ENCODE measurements at regions not wholly inside any gene's neighbourhood (a gene's known extent, or its start where the extent isn't known, plus 50 kb on each side); places are given as distances from the start of the nearest gene placed in this dataset.

DNA sequence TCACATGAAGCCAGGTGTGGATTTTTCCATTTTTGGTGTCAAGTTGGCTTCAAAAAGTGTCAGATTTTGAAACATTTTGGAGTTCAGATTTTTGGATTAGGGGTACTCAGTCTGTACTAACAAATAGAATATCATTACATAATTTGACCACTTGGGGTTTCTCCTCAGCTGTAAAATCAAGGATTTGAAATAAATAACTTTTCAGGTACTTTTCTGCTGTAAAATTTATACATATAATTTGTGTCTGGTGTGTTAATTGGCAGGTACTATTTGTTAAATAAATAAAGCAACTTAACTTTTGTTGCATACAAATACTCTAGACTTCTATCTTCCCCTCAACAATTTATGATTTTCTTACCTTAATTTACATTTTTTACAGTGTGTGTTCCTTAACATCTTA is 234.1 kb upstream of the PRICKLE1 start:
- Histone ChIP-seq H3K14ac (ENCODE audit: low read length in 2 of 2) (no peak overlapping the region), H2AFZ (ENCODE audit: low read depth, low read length) (no peak overlapping the region)

DNA sequence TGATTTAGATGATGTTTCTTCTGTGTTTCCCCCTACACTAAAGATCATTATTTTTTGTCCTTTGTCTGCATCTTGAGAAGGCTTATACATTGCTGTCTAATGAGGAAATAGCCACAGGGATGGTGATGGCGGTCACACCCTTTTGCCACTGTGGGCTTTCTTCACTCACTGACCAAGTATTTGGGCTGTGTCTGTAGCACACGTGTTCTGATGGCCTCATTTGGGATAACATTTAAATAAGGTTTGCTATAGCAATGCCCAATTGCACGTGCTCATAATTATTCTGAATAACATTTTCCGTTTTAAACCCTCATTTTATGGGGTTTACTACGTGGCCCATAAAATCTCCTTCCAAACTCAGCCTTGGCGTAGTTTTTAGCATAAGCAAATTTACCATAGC is 230.3 kb upstream of the PRICKLE1 start:
- Histone ChIP-seq H3K4me3 (ENCODE audit: insufficient read depth in 1 of 2, low read depth in 1 of 2, low read length in 2 of 2) (no peak overlapping the region), H3K27ac (ENCODE audit: low read length, poor library complexity, severe bottlenecking) (no peak overlapping the region)

More for the DNA sequence above, 234.1 kb upstream of the PRICKLE1 start:
- H4K91ac ChIP-seq (ENCODE audit: low read length) = no peak overlapping the region
- no peak overlapping the region for H3K27ac ChIP-seq (ENCODE audit: low read length, poor library complexity, severe bottlenecking)
- H2BK5ac ChIP-seq (ENCODE audit: low read depth, low read length, poor library complexity, severe bottlenecking) = no peak overlapping the region
- no peak overlapping the region for H2AK5ac ChIP-seq (ENCODE audit: low read length, severe bottlenecking)
- no peak for DNase-seq
- H3K4ac ChIP-seq (ENCODE audit: low read depth in 1 of 2, low read length in 2 of 2) = no peak overlapping the region
- no peaks in the 10 kb centered on the region for H3K4me1 ChIP-seq (ENCODE audit: control insufficient read depth, insufficient read depth, low read depth, low read length)
- H2BK15ac ChIP-seq (ENCODE audit: low read depth, poor library complexity, severe bottlenecking) = no peak overlapping the region
- H3K27me3 ChIP-seq (ENCODE audit: control insufficient read depth in 1 of 2, insufficient read depth in 1 of 2, low read length in 2 of 2) = no peaks in the 10 kb centered on the region
- no peak overlapping the region for H3K4me3 ChIP-seq (ENCODE audit: insufficient read depth in 1 of 2, low read depth in 1 of 2, low read length in 2 of 2)
- no peak overlapping the region for H2BK120ac ChIP-seq (ENCODE audit: low read depth, low read length)
- no peak overlapping the region for H3K23ac ChIP-seq (ENCODE audit: low read length in 2 of 2)
- H3K9me3 ChIP-seq (ENCODE audit: control insufficient read depth, low read length) = peaks cover 3% of the 10 kb centered on the region
- H4K8ac ChIP-seq (ENCODE audit: low read length) = no peak overlapping the region
- H3K4me2 ChIP-seq (ENCODE audit: low read length, poor library complexity, severe bottlenecking) = no peak overlapping the region
- H3K79me1 ChIP-seq (replicated peaks; ENCODE audit: low read length, poor library complexity, severe bottlenecking) = no peaks in the 10 kb centered on the region
- no peaks in the 10 kb centered on the region for H3K36me3 ChIP-seq (ENCODE audit: control insufficient read depth in 1 of 2, insufficient read depth in 2 of 2, low read depth in 1 of 2, low read length in 2 of 2)
- no peak overlapping the region for H3K9ac ChIP-seq (ENCODE audit: low read length)
- no peak overlapping the region for H3K18ac ChIP-seq (ENCODE audit: low read depth in 1 of 2, low read length in 2 of 2)
- no peak overlapping the region for H2BK12ac ChIP-seq (ENCODE audit: low read length in 2 of 2)

DNA sequence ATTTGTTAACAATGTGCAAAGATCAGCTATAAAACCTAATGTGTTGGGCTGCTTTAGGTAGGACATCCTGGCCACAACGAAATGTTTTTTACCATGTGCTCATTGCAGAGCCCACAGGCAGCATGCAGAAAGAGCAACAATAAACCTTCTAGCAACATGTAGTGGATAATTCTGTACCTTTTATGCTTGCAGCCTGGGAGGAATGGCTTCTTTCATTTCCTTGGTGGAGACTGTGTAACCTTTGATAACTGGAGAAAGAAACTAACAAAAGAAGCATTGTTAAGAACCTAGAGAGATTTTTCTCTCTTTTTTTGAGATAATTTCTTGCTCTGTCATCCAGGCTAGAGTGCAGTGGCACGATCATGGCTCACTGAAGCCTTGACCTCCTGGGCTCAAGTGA is 225.5 kb upstream of the PRICKLE1 start:
- Histone ChIP-seq H3K9me3 (ENCODE audit: control insufficient read depth, low read length) (no peaks in the 10 kb centered on the region), H3K18ac (ENCODE audit: low read depth in 1 of 2, low read length in 2 of 2) (no peak overlapping the region), H4K8ac (ENCODE audit: low read length) (no peak overlapping the region), H2BK120ac (ENCODE audit: low read depth, low read length) (no peak overlapping the region), H2BK12ac (ENCODE audit: low read length in 2 of 2) (no peak overlapping the region), H3K23ac (ENCODE audit: low read length in 2 of 2) (no peak overlapping the region), H3K4me1 (ENCODE audit: control insufficient read depth, insufficient read depth, low read depth, low read length) (no peaks in the 10 kb centered on the region), H3K4ac (ENCODE audit: low read depth in 1 of 2, low read length in 2 of 2) (no peak overlapping the region), H2AK5ac (ENCODE audit: low read length, severe bottlenecking) (no peak overlapping the region), H3K36me3 (ENCODE audit: control insufficient read depth in 1 of 2, insufficient read depth in 2 of 2, low read depth in 1 of 2, low read length in 2 of 2) (no peaks in the 10 kb centered on the region), H2AFZ (ENCODE audit: low read depth, low read length) (no peak overlapping the region), H3K9ac (ENCODE audit: low read length) (no peak overlapping the region), H3K79me1 (replicated peaks; ENCODE audit: low read length, poor library complexity, severe bottlenecking) (no peaks in the 10 kb centered on the region), H3K27ac (ENCODE audit: low read length, poor library complexity, severe bottlenecking) (no peak overlapping the region), H3K14ac (ENCODE audit: low read length in 2 of 2) (no peak overlapping the region), H2BK15ac (ENCODE audit: low read depth, poor library complexity, severe bottlenecking) (no peak overlapping the region), H4K91ac (ENCODE audit: low read length) (no peak overlapping the region), H3K27me3 (ENCODE audit: control insufficient read depth in 1 of 2, insufficient read depth in 1 of 2, low read length in 2 of 2) (no peaks in the 10 kb centered on the region), H2BK5ac (ENCODE audit: low read depth, low read length, poor library complexity, severe bottlenecking) (no peak overlapping the region), H3K4me2 (ENCODE audit: low read length, poor library complexity, severe bottlenecking) (no peak overlapping the region), H3K4me3 (ENCODE audit: insufficient read depth in 1 of 2, low read depth in 1 of 2, low read length in 2 of 2) (no peak overlapping the region)
- WGBS = 78% methylated on average over 2 of the region's 2 CpGs
- DNase-seq = no peak

More for the DNA sequence above, 230.3 kb upstream of the PRICKLE1 start:
- no peak overlapping the region for H2AK5ac ChIP-seq (ENCODE audit: low read length, severe bottlenecking)
- H3K23ac ChIP-seq (ENCODE audit: low read length in 2 of 2) = no peak overlapping the region
- H3K4ac ChIP-seq (ENCODE audit: low read depth in 1 of 2, low read length in 2 of 2) = no peak overlapping the region
- H3K4me2 ChIP-seq (ENCODE audit: low read length, poor library complexity, severe bottlenecking) = no peak overlapping the region
- peaks cover 3% of the 10 kb centered on the region for H3K9me3 ChIP-seq (ENCODE audit: control insufficient read depth, low read length)
- no peaks in the 10 kb centered on the region for H3K27me3 ChIP-seq (ENCODE audit: control insufficient read depth in 1 of 2, insufficient read depth in 1 of 2, low read length in 2 of 2)
- H4K8ac ChIP-seq (ENCODE audit: low read length) = no peak overlapping the region
- no peak overlapping the region for H3K18ac ChIP-seq (ENCODE audit: low read depth in 1 of 2, low read length in 2 of 2)
- no peak overlapping the region for H3K14ac ChIP-seq (ENCODE audit: low read length in 2 of 2)
- no peaks in the 10 kb centered on the region for H3K4me1 ChIP-seq (ENCODE audit: control insufficient read depth, insufficient read depth, low read depth, low read length)
- no peak overlapping the region for H4K91ac ChIP-seq (ENCODE audit: low read length)
- no peak overlapping the region for H2BK12ac ChIP-seq (ENCODE audit: low read length in 2 of 2)
- 71% methylated on average over 6 of the region's 6 CpGs for WGBS
- H3K79me1 ChIP-seq (replicated peaks; ENCODE audit: low read length, poor library complexity, severe bottlenecking) = no peaks in the 10 kb centered on the region
- no peak overlapping the region for H2BK120ac ChIP-seq (ENCODE audit: low read depth, low read length)
- no peaks in the 10 kb centered on the region for H3K36me3 ChIP-seq (ENCODE audit: control insufficient read depth in 1 of 2, insufficient read depth in 2 of 2, low read depth in 1 of 2, low read length in 2 of 2)
- no peak for DNase-seq
- no peak overlapping the region for H3K9ac ChIP-seq (ENCODE audit: low read length)
- H2BK5ac ChIP-seq (ENCODE audit: low read depth, low read length, poor library complexity, severe bottlenecking) = no peak overlapping the region
- no peak overlapping the region for H2BK15ac ChIP-seq (ENCODE audit: low read depth, poor library complexity, severe bottlenecking)
- H2AFZ ChIP-seq (ENCODE audit: low read depth, low read length) = no peak overlapping the region

DNA sequence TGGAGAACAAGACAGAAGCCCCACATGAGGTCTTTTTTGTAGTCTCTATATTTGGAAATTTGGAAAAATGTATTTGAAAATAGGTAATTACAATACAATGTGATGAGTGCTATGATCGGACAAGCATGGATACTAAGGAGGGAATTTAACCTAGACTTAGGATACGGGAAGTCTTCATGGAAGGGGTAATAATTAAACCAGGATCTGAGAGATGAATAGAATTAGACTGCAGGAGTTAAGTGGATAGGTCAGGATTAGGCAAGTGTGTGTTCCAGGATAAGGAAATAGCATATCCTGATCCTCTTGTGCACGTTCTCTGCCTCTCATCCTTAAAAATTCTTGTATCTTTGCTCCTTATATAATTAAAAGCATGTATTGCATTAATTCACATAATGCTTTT is 223.3 kb upstream of the PRICKLE1 start:
- Histone ChIP-seq H3K4me1 (ENCODE audit: control insufficient read depth, insufficient read depth, low read depth, low read length) (no peaks in the 10 kb centered on the region), H2BK5ac (ENCODE audit: low read depth, low read length, poor library complexity, severe bottlenecking) (no peak overlapping the region), H3K27me3 (ENCODE audit: control insufficient read depth in 1 of 2, insufficient read depth in 1 of 2, low read length in 2 of 2) (no peaks in the 10 kb centered on the region), H2BK120ac (ENCODE audit: low read depth, low read length) (no peak overlapping the region), H3K79me1 (replicated peaks; ENCODE audit: low read length, poor library complexity, severe bottlenecking) (no peaks in the 10 kb centered on the region), H2AK5ac (ENCODE audit: low read length, severe bottlenecking) (no peak overlapping the region), H3K4ac (ENCODE audit: low read depth in 1 of 2, low read length in 2 of 2) (no peak overlapping the region), H2BK15ac (ENCODE audit: low read depth, poor library complexity, severe bottlenecking) (no peak overlapping the region), H3K9me3 (ENCODE audit: control insufficient read depth, low read length) (no peaks in the 10 kb centered on the region), H3K18ac (ENCODE audit: low read depth in 1 of 2, low read length in 2 of 2) (no peak overlapping the region), H3K36me3 (ENCODE audit: control insufficient read depth in 1 of 2, insufficient read depth in 2 of 2, low read depth in 1 of 2, low read length in 2 of 2) (no peaks in the 10 kb centered on the region), H2BK12ac (ENCODE audit: low read length in 2 of 2) (no peak overlapping the region), H4K8ac (ENCODE audit: low read length) (no peak overlapping the region), H3K4me2 (ENCODE audit: low read length, poor library complexity, severe bottlenecking) (no peak overlapping the region), H3K9ac (ENCODE audit: low read length) (no peak overlapping the region), H3K27ac (ENCODE audit: low read length, poor library complexity, severe bottlenecking) (no peak overlapping the region), H3K14ac (ENCODE audit: low read length in 2 of 2) (no peak overlapping the region), H4K91ac (ENCODE audit: low read length) (no peak overlapping the region), H2AFZ (ENCODE audit: low read depth, low read length) (no peak overlapping the region), H3K23ac (ENCODE audit: low read length in 2 of 2) (no peak overlapping the region), H3K4me3 (ENCODE audit: insufficient read depth in 1 of 2, low read depth in 1 of 2, low read length in 2 of 2) (no peak overlapping the region)
- 91% methylated on average over 2 of the region's 3 CpGs for WGBS
- DNase-seq = no peak
